Activated CD8-positive, alpha-beta memory T cell treated with anti-CD3 and anti-CD28 coated beads, Interleukin-2, amount 50 U/mL, for 1 hour (primary cell): ENCODE measurements at regions not wholly inside any gene's neighbourhood (a gene's known extent, or its start where the extent isn't known, plus 50 kb on each side); places are given as distances from the start of the nearest gene placed in this dataset.
"Not testable (repeated sequence)": the region's sequence is repeated elsewhere in the genome, so short reads cannot be mapped to it uniquely, and the experiment has no call there.

Experiments used
- DNase-seq: peaks from one replicate; pipeline ENCODE4 v3.0.0-alpha.2; 2020; ENCODE audit errors: extremely low read depth

DNA sequence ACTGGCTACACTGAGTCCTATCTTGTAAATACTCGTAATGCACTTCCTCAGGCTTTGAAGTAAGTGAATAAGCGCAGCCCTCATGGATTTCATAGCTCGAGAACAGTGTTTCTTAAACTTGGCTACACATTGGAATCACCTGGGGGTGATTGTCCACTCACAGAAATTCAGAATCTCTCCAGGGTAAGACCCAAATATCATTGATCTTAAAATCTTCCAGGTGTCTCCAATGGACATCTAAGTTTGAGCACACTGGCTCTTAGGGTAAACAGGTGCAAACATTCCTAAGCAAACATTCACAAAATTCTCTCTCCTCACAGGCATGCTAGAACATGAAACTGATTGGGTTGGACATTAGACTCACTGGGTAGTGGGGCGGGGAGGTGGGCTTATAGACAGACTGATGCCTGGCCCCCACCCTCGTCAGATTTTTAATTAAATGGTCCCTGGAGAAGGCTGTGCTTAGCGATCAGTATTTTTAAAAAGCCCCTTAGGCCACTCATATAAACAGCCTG lies 279.7 kb upstream of the TBL1XR1 start:
- DNase-seq, result no peak

DNA sequence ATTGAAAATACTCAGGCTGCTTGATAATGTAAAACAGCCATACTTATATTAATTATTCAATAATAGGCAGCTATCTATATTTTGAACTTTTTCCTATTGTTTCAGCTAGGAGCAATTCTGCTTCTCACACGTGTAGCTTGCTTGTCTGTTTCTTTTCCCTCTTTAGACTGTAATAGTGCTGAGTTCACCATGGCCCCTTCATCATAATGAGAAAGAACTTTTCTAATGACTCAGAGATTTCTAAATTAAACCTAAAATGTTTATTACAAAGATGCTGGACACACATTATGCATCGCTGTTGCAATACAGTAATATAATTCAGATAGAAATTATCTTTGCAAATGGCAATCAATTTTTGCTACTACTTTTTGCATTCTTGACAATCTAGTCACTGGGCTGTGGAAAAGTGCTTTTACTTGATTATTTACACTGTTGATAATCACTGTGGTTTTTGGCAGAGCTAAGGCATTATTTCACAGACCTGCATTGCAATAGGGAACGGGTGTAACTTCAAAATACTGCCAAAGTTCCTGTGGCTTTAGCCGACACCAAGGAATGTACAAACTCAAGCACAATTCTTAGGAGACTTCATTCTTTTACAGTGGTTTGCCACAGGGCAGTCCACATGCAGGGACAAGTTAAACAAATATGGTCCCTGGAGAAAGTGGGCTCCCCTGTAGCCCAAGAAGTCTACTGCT lies 281.0 kb upstream of the TBL1XR1 start:
- DNase-seq, result no peak

DNA sequence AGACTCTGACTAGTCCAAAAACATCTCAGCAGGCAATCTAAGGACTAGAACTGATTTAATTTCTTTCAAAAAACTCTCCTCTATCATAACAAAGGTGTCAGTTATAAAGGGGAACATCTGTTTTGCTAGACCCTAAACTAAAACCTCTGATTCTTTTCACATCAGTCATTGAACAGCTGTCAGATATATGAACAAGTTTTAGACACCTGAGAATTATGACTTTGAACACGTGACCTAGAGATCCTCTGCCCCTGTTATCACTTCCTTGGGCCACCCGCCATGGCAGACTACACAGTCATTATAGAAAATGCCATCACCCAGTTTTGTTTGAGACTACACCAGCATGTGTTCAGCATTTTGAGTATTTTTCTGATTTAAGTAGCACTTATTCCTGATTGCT lies 282.3 kb upstream of the TBL1XR1 start:
- DNase-seq, result no peak

DNA sequence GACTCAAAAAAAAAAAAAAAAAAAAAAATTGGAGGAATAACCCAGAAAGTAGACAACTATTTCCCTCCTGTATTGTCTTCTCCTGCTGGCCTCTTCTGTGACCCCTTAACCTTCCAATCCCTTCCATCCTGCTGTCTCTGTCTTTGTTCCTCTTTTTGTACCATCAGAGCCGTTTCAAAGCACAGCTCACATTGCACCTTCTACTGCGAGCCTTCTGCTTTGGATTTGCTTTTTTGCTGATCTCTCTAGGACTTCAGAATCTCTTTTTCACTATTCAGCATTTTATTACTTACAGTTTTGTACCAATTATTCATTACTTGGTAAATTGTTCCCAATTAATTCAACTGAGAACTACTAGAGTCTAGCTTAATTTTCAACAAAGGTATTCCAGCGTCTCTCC lies 284.0 kb upstream of the TBL1XR1 start:
- DNase-seq, result no peak

DNA sequence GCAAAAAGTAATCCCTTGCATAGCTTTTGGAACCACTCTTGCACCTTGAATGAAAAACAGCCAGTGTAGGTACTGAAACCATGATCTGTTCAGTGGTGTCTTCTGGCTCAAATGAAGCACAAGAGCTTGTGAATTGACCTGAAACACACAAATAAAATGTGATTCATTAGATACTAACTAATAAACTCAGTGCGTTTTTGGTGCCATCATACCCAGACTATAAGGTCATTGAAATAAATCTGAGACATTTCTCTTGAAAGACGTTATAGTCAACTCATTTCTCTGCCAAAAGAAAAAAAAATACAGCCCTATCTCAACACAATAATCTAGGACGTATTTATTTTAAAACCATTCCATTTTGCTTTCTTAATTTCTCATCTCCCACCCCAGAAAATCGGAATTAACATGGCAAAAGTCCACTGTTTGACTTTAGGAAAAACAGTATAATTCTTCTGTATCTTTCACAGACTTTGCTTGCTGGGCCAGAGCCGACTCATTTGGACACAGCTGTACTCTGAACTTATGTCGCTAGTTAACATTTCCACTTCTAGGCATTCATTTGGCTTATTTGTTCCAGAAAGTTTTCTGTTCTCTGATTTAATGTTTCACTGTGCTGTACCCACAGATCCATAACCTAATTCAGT lies 284.9 kb upstream of the TBL1XR1 start:
- DNase-seq, result no peak

DNA sequence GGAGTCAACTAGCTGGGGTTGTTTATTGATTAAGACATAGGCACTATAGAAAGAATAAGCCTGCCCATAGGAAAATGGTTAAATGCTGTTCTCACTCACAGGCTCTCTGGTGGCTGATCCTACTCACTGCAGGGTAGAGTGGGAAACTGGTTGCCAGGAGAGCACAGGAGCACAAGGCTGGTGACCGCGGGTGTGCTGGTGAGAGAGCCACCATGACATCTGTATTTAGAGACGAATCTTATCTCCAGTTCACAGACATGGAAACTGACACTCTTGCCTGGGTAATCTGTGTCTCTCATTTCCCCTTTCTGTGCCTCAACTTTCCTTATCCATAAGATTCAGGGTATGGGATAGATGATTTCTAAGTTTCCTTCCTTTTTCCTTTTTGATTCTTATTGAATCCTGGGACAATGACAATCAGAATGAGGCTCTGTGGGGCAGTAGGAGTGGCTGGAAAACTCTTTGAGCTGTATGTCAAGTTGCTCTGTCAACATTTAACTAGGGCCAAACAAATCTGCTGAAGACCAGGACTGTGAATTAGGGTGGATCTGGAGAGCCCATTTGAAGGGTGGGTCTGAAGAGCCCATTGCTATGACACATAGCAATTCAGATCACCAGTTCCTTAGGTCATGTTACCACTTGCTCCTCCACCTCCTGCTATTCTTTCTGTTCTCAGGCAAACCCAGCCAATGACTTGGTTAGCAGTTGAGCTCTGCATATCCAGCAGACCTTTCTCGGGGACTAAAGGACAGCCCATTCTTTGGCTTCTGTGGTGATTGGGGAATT lies 286.1 kb upstream of the TBL1XR1 start:
- DNase-seq, result no peak

DNA sequence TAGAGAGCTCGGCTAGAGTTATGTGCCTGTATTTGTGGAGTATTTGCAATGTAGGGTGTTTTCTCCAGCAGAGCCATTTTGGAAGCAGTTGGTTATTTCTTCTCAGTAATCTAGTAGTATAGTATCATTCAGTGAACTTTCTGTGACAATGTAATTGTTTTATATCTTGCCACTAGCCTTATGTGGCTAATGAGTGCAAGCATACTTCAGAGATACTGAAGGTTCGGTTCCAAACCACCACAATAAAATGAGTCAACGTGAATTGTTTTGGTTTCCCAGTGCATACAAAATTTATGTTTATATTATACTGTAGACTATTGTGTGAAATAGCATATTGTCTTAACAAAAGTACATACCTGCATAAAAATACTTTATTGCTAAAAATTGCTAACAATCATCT lies 286.9 kb upstream of the TBL1XR1 start:
- DNase-seq, result no peak

DNA sequence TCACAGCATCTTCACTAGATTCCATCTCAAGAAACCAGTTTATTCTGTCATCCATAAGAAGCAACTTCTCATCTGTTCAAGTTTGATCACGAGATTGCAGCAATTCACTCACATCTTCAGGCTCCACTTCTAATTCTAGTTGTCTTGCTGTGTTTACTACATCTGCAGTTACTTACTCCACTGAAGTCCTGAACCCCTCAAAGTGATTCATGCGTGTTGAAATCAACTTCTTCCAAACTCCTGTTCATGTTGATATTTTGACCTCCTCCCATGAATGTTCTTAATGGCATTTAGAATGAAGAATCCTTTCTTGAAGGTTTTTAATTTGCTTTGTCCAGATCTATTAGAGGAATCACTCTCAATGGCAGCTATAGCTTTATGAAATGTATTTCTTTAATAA lies 287.6 kb upstream of the TBL1XR1 start:
- DNase-seq, result no peak

DNA sequence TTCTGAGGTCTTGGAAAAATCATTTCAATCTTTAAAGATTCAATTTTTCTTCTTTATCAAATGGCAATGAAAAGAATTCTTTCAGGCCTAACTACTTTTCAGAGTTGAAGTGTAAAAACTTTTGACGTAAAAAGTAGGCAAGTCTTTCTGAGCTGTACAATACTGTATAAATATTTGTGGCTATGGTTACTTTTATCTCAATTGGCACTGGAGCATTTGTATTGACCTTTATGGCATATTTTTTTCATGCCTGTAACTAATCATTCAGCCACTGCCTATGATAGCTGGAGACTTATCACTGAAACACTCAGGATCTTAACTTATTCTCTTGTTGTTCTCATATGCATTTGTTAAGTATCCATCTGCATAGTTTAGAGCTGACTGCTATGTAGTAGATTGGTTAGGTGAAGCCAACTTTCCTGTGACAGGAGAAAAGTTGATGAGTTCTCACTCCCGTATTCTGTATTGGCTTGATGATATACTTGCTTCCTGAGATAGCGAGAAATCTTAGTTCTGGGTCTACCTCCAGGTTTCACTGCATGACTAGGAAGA lies 290.4 kb upstream of the TBL1XR1 start:
- no peak for DNase-seq

DNA sequence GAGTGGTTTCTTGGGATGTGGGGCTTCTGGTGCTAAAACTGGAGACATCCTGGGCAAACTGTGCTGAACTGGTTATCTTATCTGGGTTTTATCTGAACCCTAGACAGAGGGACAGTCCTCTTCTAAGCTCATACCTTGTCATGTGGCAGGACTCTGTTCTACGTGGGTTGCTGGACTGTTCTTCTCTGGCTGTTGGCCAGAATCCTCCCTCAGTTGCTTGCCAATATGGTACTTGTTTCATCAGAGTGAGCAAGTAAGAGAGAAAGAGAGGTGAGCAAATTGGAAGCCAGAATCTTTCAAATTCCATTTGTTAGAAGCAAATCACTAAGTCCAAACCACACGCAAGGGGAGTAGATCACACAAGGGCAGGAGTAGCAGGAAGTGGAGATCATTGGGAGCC lies 291.5 kb upstream of the TBL1XR1 start:
- no peak for DNase-seq

DNA sequence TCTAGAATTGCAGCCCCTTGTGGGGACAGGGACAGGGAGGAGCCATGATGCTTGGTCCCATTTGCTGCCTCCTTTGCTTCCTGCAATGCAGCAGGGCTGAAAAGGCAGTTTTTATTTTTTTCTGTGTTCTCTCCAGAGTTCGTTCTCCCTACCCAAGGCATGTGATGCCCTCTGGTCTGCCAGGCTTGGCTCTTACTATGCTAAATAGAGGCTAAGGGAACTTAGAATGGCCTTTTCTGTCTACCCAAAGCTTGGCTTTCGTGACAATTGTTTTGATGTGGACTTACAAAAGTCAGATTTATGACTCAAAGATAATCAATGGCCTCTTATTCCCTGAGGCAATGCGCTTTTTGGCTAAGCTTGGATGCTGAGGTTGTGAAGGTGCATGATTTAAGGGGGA lies 293.3 kb upstream of the TBL1XR1 start:
- no peak for DNase-seq

DNA sequence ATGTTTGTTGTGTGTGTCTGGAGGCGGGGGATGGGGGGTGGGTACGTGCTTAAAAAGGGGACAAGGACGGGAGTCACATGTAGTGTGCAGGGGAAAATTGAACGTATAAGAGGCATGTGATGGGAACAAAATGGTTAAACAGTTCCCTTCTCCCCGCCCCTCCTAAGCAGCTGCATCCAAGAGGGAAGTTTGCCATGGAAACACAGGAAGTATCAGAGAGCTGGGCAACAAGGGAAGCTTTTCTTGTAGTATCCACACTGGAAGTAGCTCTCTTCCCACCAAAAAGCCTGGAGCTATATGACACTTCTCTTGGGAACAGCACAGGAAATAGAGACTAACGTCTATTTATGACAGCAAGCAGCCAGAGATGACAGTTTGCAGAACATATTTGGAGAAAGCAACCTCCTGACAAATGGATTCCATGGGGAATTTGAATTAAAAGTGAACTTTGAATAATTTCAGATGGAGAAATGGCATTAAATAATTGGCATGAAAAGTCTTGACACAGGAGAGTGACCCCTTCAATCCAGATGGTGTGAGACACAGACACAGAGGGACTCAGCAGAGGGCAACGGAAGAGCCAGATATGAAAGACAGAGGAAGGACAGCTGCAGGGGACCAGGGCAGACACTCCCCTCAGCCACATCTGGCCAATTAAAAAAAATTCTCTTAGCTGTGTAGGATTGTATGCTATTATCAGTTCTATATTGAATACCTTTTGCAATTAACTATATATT lies 294.2 kb upstream of the TBL1XR1 start:
- DNase-seq, result no peak

DNA sequence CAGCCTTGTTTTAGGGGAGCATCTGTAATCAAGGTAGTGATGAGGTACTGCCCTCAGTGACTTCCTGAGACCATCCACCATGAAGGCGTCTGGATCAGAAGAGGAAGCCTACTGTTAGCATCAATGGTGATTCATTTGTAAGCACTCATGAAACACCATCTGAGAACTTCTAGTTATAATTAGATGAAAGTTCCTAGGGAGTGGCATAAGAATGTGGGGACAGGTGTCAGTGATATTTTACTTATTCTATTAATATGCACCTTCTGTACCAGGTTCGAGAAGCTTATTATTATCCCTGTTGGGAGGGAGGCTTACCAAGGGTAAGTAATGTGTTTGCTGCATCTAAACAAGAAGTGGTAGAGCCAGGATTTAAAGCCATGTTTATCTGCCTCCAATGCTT lies 295.8 kb upstream of the TBL1XR1 start:
- no peak for DNase-seq

DNA sequence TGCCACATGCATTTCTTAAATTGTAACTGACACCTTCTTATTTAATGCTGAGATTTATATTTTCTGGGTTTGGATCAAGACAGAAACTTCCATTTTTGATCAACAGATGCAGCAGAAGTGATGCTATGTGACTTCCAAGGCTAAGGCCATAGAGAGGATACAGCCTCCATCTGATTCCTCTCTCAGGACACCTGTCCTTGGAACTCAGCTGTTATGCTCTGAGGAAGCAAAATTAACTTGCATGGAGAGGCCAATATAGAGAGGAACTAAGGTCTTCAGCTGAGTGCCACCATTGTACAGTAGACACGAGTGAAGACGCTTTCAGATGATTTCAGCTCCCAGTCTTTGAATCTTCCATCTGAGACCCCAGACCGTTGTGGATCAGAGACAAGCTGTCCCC lies 296.9 kb upstream of the TBL1XR1 start:
- no peak for DNase-seq

DNA sequence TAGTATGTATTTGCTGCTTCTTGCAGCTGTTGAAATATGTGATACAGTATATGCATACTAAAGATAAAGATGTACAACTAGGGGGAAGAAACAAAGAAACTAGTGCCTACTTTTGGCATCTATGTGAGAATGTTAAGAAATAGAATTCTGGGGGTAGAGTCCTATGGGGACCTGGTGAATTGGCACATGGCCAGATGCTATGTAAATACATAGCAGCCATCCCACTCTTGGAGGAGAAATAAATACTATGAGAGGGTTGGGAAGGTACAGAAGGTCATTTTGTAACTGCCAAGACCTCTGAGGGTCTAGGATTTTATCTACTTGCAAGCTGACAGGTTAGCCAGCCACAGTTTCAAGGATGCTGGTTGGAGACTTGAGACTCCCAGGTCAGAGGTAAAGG lies 298.3 kb upstream of the TBL1XR1 start:
- no peak for DNase-seq

DNA sequence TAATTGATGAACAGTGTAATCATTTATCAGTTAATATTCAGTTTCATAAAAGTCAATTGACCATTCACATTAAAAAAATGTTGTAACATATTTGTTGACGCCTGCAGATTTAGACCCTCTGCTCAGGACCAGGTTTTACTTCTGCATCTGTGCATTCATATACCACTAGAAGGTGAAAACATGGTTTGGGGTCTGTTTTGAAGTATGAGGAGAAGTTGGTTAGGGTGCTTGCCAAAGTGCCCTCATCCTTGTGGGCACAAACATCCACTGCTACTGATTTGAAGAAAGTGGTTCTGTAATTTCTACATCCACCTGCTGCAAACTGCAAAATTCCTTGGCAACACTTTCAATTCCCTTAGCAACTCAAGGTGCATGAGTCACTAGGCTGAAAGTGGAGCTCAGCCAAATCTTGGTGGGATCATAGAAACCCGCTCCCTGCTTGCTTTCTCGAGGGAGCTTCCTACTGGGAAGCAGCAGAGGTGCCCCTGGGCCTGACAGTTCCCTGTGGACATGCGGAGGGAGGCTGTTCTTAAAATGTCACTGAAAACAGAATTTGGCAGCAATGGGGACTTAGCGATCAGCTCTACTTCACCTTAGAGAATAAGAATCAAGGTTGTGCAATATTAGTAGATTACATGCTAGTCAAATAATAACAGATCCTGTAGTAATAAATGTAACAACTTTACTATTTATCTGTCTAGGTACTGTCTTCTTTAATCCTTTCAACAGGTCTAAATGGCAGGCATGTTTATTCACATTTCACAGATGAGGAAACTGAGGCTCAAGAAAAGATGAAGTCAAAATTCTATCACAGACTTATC lies 301.0 kb upstream of the TBL1XR1 start:
- no peak for DNase-seq

DNA sequence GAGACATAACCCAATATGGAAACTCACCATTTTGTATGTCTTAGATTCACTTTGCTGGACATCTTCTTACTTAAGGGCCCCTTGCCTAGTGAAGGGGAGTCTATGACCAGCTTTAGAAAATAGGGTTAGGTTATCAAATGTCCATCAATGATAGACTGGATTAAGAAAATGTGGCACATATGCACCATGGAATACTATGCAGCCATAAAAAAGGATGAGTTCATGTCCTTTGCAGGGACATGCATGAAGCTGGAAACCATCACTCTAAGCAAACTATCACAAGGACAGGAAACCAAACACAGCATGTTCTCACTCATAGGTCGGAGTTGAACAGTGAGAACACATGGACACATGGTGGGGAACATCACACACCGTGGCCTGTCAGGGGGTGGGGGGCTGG lies 301.8 kb upstream of the TBL1XR1 start:
- not testable (repeated sequence) for DNase-seq

DNA sequence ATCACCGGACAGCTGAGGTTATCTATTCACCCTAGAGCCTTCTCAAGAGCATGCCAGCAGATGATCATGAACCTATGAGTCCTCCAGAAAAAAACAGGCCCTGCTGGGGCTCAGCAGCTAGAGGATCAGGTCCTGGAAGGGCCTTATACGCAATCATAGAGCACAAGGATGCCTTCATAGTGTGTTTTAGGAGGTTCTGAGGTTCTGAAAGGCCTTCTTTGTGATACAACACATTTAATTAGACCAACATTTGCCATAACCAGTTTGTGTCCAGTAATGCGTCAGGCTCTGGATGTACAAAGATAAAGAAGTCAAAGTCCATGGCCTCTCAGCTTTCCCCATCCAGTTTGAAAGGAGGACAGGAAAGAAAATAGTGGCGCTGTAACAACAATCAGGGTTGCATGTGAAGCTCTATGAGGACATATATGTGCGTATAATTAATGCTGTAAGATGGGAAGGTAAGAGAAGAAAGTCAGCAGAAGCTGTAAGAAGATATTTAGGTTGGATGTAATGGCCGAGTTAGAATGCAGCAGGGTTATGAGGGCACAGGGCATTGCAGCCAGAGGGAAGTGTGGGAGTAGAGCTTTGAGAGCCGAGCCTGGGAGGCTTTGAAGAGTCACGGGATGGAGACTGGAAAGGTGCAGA lies 302.6 kb upstream of the TBL1XR1 start:
- no peak for DNase-seq

DNA sequence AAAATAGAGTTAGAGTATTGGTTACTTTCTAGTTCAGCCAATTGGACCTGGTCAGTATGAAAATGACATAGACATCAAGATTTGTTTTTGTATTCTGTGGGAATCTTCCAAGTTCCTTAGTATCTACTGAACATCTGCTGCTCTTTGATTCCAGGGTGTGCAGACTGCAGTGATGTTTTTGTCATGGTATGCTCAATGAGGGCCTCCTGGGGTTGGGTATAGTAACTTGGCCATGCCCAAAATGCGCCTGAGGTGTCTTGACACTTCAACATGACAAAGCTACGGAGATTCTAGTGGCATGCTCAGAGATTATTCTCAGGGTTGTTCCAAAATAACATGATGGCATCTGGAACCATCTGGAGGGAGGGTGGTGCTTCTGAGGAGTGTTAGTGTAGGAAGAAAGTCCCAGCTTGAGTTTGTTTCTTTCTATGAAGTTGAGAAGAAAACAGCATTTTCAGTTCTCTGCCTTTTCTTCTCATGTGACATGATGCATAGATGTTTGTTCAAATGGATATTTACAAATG lies 313.5 kb upstream of the TBL1XR1 start:
- DNase-seq, result no peak
